HUDEP-2 (cell line): ENCODE measurements at regions not wholly inside any gene's neighbourhood (a gene's known extent, or its start where the extent isn't known, plus 50 kb on each side); places are given as distances from the start of the nearest gene placed in this dataset.
"Not testable (repeated sequence)": the region's sequence is repeated elsewhere in the genome, so short reads cannot be mapped to it uniquely, and the experiment has no call there.

ENCODE experiments used
- DNase-seq, 76 experiments: peaks; one replicate each; lab custom pipeline; 2025; ENCODE audit not compliant: unreplicated experiment in 76 of 76; lab: John Stamatoyannopoulos, UW

DNA sequence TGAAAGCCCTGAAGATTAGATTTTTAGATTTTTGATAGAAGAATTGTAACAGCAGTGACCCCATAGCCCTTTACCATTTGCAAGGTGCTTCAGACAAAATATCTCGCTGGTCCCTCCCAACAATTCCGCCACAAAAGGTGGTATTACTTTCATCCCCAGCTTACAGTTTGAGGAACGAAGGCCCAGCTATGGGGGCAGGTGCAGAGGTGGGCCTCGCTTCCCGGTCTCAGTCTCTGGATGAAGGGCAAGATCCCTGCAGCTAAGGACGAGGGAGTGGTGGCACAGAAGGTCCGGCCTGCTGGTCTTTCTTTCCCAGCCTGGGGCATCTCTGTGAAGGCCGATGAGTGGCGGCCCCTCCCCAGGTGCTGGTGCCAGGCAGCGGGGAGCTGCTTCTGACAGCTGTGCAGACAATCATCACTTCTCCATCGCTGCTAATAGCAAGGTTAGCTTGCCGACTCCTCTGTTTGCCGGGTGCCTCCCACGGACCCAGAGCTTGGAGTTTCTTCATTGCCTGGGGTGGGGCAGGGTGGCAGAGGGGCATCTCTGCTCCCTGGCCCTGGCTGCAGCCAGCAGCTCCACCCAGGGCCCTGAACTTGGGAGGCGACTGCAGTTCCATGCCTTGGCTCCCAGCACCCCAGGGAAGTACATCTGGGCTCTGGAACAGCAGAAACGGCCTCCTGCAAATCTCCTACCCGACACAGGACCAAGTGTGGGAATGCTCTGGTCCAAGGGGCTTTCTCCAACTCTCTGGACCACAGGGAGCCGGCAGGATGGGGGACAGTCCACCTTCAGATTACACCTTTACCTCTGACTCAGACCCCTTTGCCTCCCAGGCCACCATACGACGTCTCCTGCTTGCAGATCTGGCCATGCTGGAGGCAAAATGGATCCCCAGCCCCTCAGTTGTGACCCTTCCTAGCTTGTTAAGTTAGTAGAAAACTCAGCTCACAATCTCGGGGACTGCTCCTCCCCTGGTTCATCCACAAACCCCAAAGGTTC, 170.5 kb downstream of the TRIM43 start:
- not testable (repeated sequence) for DNase-seq

DNA sequence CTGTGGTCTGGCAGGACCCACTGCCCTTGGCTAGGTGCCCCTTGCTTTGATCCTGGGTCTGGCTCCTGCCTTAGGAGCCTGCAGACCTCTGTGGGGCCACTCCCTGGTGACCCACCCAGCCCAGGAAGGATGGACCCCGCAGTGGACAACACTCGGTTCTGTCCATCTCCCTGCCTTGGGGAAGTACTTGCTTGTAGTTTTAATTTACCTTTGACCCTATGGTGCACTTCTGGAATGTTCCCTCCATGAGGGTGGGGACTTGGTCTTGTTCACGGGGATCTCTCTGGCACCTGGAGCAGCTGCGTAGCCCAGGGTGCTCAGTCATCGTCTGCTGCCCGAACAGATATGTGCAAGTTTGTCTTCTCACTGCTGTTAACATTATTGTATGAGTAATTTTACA, 171.3 kb downstream of the TRIM43 start:
- DNase-seq: not testable (repeated sequence)

- not testable (repeated sequence) for DNase-seq
Observed at GRCh38 chr2:95764966-95765365, 173.2 kb downstream of the TRIM43 start.

- DNase-seq: not testable (repeated sequence)
Observed at GRCh38 chr2:95765925-95766910, 174.4 kb downstream of the TRIM43 start.

- DNase-seq: not testable (repeated sequence)
Observed at GRCh38 chr2:95767531-95767930, 175.7 kb downstream of the TRIM43 start.

GRCh38 chr2:95767950-95768349, 176.1 kb downstream of the TRIM43 start:
- DNase-seq: not testable (repeated sequence)

GRCh38 chr2:95769256-95769655, 177.5 kb downstream of the TRIM43 start:
- not testable (repeated sequence) for DNase-seq

DNA sequence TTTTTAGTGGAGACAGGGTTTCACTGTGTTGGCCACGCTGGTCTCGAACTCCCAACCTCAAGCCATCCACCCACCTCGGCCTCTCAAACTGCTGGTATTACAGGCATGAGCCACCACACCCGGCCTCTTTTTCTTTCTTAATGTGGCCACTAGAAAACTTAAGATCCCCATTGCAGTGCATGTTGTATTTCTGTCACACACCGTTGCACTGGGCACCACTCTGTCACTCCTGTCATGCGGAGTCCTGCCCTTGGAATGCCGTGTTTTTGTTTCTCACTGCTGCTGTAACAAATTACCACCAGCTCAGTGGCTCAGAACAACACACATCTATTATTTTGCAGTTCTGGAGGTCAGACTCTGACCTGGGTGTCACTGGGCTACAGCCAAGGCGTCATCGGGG, 178.9 kb downstream of the TRIM43 start:
- not testable (repeated sequence) for DNase-seq

DNA sequence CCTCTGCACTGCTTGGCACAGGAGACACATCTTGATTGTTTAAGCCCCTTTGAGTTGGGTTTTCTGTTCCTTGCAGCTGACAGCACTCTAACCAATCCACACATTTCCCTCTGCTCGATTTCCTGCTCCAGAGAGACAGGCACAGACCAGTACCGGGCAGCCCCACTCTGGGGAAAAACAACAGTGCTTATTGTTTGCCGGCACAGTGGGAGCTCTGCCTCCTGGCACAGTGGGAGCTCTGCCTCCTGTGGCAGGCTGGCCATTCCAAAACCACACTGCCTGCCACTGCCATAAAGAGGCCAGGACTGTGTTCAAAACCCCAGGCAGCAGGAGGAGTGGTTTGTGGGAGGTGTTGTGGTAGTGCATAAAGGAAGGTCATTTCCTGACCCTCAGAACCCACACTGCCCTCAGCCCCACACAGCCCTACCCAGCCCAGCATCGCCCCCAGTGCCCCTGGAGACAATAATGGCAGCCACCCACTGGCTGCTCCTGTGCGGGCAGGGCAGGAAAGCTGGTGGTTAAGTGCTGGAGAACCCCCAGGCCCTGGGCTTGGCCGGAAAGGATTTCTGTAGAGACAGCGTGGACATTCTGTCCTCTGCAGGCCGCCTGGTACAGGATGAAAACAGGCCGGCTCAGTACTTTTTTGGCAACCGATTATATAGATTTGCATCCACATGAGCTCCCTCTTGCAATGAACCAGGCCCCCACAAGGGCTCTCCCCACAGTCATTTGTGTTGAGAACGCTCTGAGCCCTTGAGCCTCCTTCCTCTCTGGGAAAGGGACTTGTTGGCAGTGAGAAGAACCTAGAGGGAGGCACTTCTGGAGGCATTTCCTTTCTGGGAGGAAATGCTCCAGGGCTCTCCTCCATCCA, 182.8 kb downstream of the TRIM43 start:
- DNase-seq: peak in 1 of 76 experiments; percentile 0

DNA sequence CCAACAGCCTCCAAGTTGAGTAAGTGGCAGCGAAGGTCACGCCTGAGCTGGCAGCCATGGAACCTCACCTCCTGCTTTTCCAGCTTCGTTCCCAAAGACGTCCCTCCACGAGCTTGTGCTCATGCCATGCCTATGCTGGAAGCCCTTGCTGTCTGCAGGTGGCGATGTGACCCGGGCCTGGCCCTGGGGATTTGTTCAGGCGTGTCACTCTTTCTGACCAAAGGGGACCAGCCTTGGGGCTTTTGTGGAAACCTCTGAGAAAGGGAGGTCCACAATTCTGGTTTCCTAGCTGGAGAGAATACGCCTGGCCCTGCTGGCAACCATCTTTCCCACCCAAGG, 183.4 kb downstream of the TRIM43 start:
- DNase-seq: not testable (repeated sequence)
